Islet of Langerhans (tissue), 1 donor: ENCODE measurements at regions not wholly inside any gene's neighbourhood (a gene's known extent, or its start where the extent isn't known, plus 50 kb on each side); places are given as distances from the start of the nearest gene placed in this dataset.
"Not testable (repeated sequence)": the region's sequence is repeated elsewhere in the genome, so short reads cannot be mapped to it uniquely, and the experiment has no call there.

Source experiments
- FAIRE-seq: peaks from one replicate; lab custom pipeline; 2011; peaks lifted over from hg19 to GRCh38; lab: Jason Lieb, UNC

- peak; percentile 30 for FAIRE-seq
Observed at GRCh38 chrX:73943693-73944562, 91.4 kb upstream of the XIST start.

- no peak for FAIRE-seq
Observed at GRCh38 chrX:73940893-73941470, 88.5 kb upstream of the XIST start.

GRCh38 chrX:73937843-73938242 is 85.3 kb upstream of the XIST start:
- not testable (repeated sequence) for FAIRE-seq

GRCh38 chrX:73932522-73932921 is 80.0 kb upstream of the XIST start:
- FAIRE-seq = no peak

GRCh38 chrX:73930300-73930699 is 77.8 kb upstream of the XIST start:
- no peak for FAIRE-seq

- FAIRE-seq = no peak
Observed at GRCh38 chrX:73922856-73923455, 70.4 kb upstream of the XIST start.

- no peak for FAIRE-seq
Observed at GRCh38 chrX:73916931-73917667, 64.6 kb upstream of the XIST start.

- no peak for FAIRE-seq
Observed at GRCh38 chrX:73916489-73916888, 64.0 kb upstream of the XIST start.

GRCh38 chrX:73914792-73915191 is 62.3 kb upstream of the XIST start:
- not testable (repeated sequence) for FAIRE-seq

GRCh38 chrX:73913580-73913979 is 61.1 kb upstream of the XIST start:
- FAIRE-seq = no peak

GRCh38 chrX:73911946-73912345 is 59.4 kb upstream of the XIST start:
- not testable (repeated sequence) for FAIRE-seq

GRCh38 chrX:73905749-73906374 is 53.3 kb upstream of the XIST start:
- not testable (repeated sequence) for FAIRE-seq

GRCh38 chrX:73903941-73904340 is 51.4 kb upstream of the XIST start:
- no peak for FAIRE-seq
